ENCODE measurements at regions not wholly inside any gene's neighbourhood (a gene's known extent, or its start where the extent isn't known, plus 50 kb on each side); places are given as distances from the start of the nearest gene placed in this dataset.

DNA sequence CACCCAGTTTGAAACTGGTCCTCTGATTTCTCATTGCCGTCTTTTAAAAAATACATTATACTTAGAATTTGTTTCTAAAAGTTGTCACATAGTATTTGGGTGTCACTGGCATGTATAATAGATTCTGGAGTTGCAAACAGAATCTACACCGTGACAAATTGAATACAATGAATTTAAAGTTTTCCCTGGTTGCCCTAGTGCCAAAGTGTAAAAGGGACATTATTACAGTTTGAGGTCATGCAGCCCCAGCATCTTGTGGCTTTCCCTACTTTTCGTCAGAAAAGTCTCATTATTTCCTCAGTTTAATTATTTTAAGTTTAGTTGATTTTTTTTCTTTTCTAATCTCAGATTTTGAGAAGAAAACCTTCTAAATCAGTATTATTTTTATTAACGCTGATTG lies 155.9 kb downstream of the DISP1 start:
- Histone ChIP-seq H2AFZ (ENCODE audit: low read depth, low read length) (no peak overlapping the region), H2BK15ac (ENCODE audit: low read depth, poor library complexity, severe bottlenecking) (no peak overlapping the region), H3K79me1 (replicated peaks; ENCODE audit: low read length, poor library complexity, severe bottlenecking) (no peaks in the 10 kb centered on the region), H3K9ac (ENCODE audit: low read length) (no peak overlapping the region), H2BK5ac (ENCODE audit: low read depth, low read length, poor library complexity, severe bottlenecking) (no peak overlapping the region), H3K4me2 (ENCODE audit: low read length, poor library complexity, severe bottlenecking) (no peak overlapping the region), H3K18ac (ENCODE audit: low read depth in 1 of 2, low read length in 2 of 2) (no peak overlapping the region), H3K4me3 (ENCODE audit: insufficient read depth in 1 of 2, low read depth in 1 of 2, low read length in 2 of 2) (no peak overlapping the region), H3K4ac (ENCODE audit: low read depth in 1 of 2, low read length in 2 of 2) (no peak overlapping the region), H3K27ac (ENCODE audit: low read length, poor library complexity, severe bottlenecking) (no peak overlapping the region), H3K4me1 (ENCODE audit: control insufficient read depth, insufficient read depth, low read depth, low read length) (peaks cover 3% of the 10 kb centered on the region), H4K8ac (ENCODE audit: low read length) (no peak overlapping the region), H2AK5ac (ENCODE audit: low read length, severe bottlenecking) (no peak overlapping the region), H2BK120ac (ENCODE audit: low read depth, low read length) (no peak overlapping the region), H3K27me3 (ENCODE audit: control insufficient read depth in 1 of 2, insufficient read depth in 1 of 2, low read length in 2 of 2) (no peaks in the 10 kb centered on the region), H3K9me3 (ENCODE audit: control insufficient read depth, low read length) (no peaks in the 10 kb centered on the region), H4K91ac (ENCODE audit: low read length) (no peak overlapping the region), H3K23ac (ENCODE audit: low read length in 2 of 2) (no peak overlapping the region), H3K36me3 (ENCODE audit: control insufficient read depth in 1 of 2, insufficient read depth in 2 of 2, low read depth in 1 of 2, low read length in 2 of 2) (no peaks in the 10 kb centered on the region), H2BK12ac (ENCODE audit: low read length in 2 of 2) (no peak overlapping the region), H3K14ac (ENCODE audit: low read length in 2 of 2) (no peak overlapping the region)
- DNase-seq: no peak
- 95% methylated on average over 1 of the region's 4 CpGs for WGBS

DNA sequence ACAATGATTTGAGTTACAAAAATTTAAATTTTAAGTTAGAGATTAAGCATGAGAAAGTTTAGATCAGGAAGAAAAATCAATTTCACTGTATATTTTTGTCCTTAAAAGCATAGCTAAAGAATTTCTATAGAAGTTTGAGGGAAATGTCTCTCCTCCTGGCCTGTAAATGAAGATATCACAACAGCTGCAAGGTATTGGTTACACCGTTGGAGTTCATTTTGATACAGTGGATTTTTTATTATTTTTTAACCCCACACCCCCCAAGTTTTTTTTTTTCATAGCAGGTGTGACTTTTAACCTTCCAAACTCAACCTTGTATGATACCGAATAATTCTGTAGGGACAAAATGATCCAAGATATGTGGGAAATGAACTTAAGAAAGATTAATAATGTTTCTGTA lies 156.3 kb downstream of the DISP1 start:
- DNase-seq: no peak
- Histone ChIP-seq H3K27me3 (ENCODE audit: control insufficient read depth in 1 of 2, insufficient read depth in 1 of 2, low read length in 2 of 2) (no peaks in the 10 kb centered on the region), H4K8ac (ENCODE audit: low read length) (no peak overlapping the region), H2AFZ (ENCODE audit: low read depth, low read length) (no peak overlapping the region), H3K18ac (ENCODE audit: low read depth in 1 of 2, low read length in 2 of 2) (no peak overlapping the region), H2AK5ac (ENCODE audit: low read length, severe bottlenecking) (no peak overlapping the region), H2BK15ac (ENCODE audit: low read depth, poor library complexity, severe bottlenecking) (no peak overlapping the region), H3K4me2 (ENCODE audit: low read length, poor library complexity, severe bottlenecking) (no peak overlapping the region), H3K36me3 (ENCODE audit: control insufficient read depth in 1 of 2, insufficient read depth in 2 of 2, low read depth in 1 of 2, low read length in 2 of 2) (no peaks in the 10 kb centered on the region), H3K4ac (ENCODE audit: low read depth in 1 of 2, low read length in 2 of 2) (no peak overlapping the region), H3K9me3 (ENCODE audit: control insufficient read depth, low read length) (no peaks in the 10 kb centered on the region), H3K23ac (ENCODE audit: low read length in 2 of 2) (no peak overlapping the region), H3K27ac (ENCODE audit: low read length, poor library complexity, severe bottlenecking) (no peak overlapping the region), H2BK5ac (ENCODE audit: low read depth, low read length, poor library complexity, severe bottlenecking) (no peak overlapping the region), H3K79me1 (replicated peaks; ENCODE audit: low read length, poor library complexity, severe bottlenecking) (no peaks in the 10 kb centered on the region), H3K4me3 (ENCODE audit: insufficient read depth in 1 of 2, low read depth in 1 of 2, low read length in 2 of 2) (no peak overlapping the region), H3K14ac (ENCODE audit: low read length in 2 of 2) (no peak overlapping the region), H2BK120ac (ENCODE audit: low read depth, low read length) (no peak overlapping the region), H4K91ac (ENCODE audit: low read length) (no peak overlapping the region), H3K4me1 (ENCODE audit: control insufficient read depth, insufficient read depth, low read depth, low read length) (peaks cover 5% of the 10 kb centered on the region), H2BK12ac (ENCODE audit: low read length in 2 of 2) (no peak overlapping the region), H3K9ac (ENCODE audit: low read length) (no peak overlapping the region)
- WGBS: no CpG with 5 or more reads among the region's 2 CpGs

DNA sequence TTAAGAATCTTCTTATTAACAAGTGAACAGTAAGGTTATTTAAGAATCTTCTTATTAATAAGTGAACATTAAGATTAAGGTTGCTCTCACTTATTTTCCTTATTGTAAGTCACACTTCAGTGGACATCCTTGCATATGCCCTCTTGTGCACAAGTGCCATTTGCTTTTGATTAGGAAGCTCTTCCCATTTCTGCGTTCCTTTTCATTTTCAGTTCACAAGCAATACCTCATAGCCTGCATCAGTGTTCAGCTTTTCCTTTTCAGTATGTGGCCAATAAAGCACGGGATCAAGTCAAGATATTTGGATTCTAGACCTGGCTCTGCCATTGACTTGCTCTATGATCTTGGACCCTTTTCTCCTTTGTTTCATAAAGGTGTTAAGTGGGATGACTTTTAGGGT lies 158.7 kb downstream of the DISP1 start:
- H3K4ac ChIP-seq (ENCODE audit: low read depth in 1 of 2, low read length in 2 of 2): no peak overlapping the region
- no peaks in the 10 kb centered on the region for H3K9me3 ChIP-seq (ENCODE audit: control insufficient read depth, low read length)
- H3K36me3 ChIP-seq (ENCODE audit: control insufficient read depth in 1 of 2, insufficient read depth in 2 of 2, low read depth in 1 of 2, low read length in 2 of 2): no peaks in the 10 kb centered on the region

DNA sequence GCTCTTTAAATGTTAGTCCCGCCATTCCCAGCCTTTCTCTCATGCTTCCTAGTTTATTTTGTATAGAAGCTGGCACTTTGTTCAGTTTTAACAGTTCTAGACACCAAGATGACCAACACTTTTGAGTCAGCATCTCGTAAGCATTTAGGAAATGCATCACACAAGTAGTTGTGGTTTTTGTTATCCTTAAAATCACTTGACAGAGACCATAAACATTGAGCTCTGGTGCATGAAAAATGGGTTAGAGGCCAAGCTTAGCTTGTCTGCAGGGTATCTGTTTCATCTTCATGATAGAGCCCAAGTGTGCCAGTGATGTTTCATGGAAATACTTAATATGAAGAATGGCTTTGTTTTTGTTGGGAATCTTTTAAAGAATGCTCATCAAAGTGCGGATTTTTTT lies 159.7 kb downstream of the DISP1 start:
- no peak overlapping the region for H2BK5ac ChIP-seq (ENCODE audit: low read depth, low read length, poor library complexity, severe bottlenecking)
- H2AFZ ChIP-seq (ENCODE audit: low read depth, low read length): no peak overlapping the region
- H3K27ac ChIP-seq (ENCODE audit: low read length, poor library complexity, severe bottlenecking): no peak overlapping the region
- H2AK5ac ChIP-seq (ENCODE audit: low read length, severe bottlenecking): no peak overlapping the region
- peaks cover 7% of the 10 kb centered on the region for H3K4me1 ChIP-seq (ENCODE audit: control insufficient read depth, insufficient read depth, low read depth, low read length)
- WGBS: 0% methylated on average over 1 of the region's 3 CpGs
- no peaks in the 10 kb centered on the region for H3K9me3 ChIP-seq (ENCODE audit: control insufficient read depth, low read length)
- no peak overlapping the region for H2BK12ac ChIP-seq (ENCODE audit: low read length in 2 of 2)
- H3K9ac ChIP-seq (ENCODE audit: low read length): no peak overlapping the region
- no peak overlapping the region for H3K4ac ChIP-seq (ENCODE audit: low read depth in 1 of 2, low read length in 2 of 2)
- H3K79me1 ChIP-seq (replicated peaks; ENCODE audit: low read length, poor library complexity, severe bottlenecking): peaks cover under 1% of the 10 kb centered on the region
- no peak overlapping the region for H4K91ac ChIP-seq (ENCODE audit: low read length)
- H3K23ac ChIP-seq (ENCODE audit: low read length in 2 of 2): no peak overlapping the region
- no peak overlapping the region for H3K4me2 ChIP-seq (ENCODE audit: low read length, poor library complexity, severe bottlenecking)
- H3K18ac ChIP-seq (ENCODE audit: low read depth in 1 of 2, low read length in 2 of 2): no peak overlapping the region
- H3K4me3 ChIP-seq (ENCODE audit: insufficient read depth in 1 of 2, low read depth in 1 of 2, low read length in 2 of 2): no peak overlapping the region
- DNase-seq: peak; percentile 94
- no peak overlapping the region for H2BK15ac ChIP-seq (ENCODE audit: low read depth, poor library complexity, severe bottlenecking)
- H3K27me3 ChIP-seq (ENCODE audit: control insufficient read depth in 1 of 2, insufficient read depth in 1 of 2, low read length in 2 of 2): no peaks in the 10 kb centered on the region
- H4K8ac ChIP-seq (ENCODE audit: low read length): no peak overlapping the region
- H3K36me3 ChIP-seq (ENCODE audit: control insufficient read depth in 1 of 2, insufficient read depth in 2 of 2, low read depth in 1 of 2, low read length in 2 of 2): no peaks in the 10 kb centered on the region
- no peak overlapping the region for H3K14ac ChIP-seq (ENCODE audit: low read length in 2 of 2)
- no peak overlapping the region for H2BK120ac ChIP-seq (ENCODE audit: low read depth, low read length)

More for the DNA sequence above, 158.7 kb downstream of the DISP1 start:
- no peak overlapping the region for H3K23ac ChIP-seq (ENCODE audit: low read length in 2 of 2)
- no peak overlapping the region for H3K4me2 ChIP-seq (ENCODE audit: low read length, poor library complexity, severe bottlenecking)
- no peak overlapping the region for H3K18ac ChIP-seq (ENCODE audit: low read depth in 1 of 2, low read length in 2 of 2)
- H3K14ac ChIP-seq (ENCODE audit: low read length in 2 of 2): no peak overlapping the region
- no peak overlapping the region for H3K9ac ChIP-seq (ENCODE audit: low read length)
- no peak overlapping the region for H2AFZ ChIP-seq (ENCODE audit: low read depth, low read length)
- H3K27me3 ChIP-seq (ENCODE audit: control insufficient read depth in 1 of 2, insufficient read depth in 1 of 2, low read length in 2 of 2): no peaks in the 10 kb centered on the region
- H2BK5ac ChIP-seq (ENCODE audit: low read depth, low read length, poor library complexity, severe bottlenecking): no peak overlapping the region
- no peak overlapping the region for H2BK15ac ChIP-seq (ENCODE audit: low read depth, poor library complexity, severe bottlenecking)
- H3K79me1 ChIP-seq (replicated peaks; ENCODE audit: low read length, poor library complexity, severe bottlenecking): no peaks in the 10 kb centered on the region
- no peak overlapping the region for H4K91ac ChIP-seq (ENCODE audit: low read length)
- no peak for DNase-seq
- H4K8ac ChIP-seq (ENCODE audit: low read length): no peak overlapping the region
- no peak overlapping the region for H2BK12ac ChIP-seq (ENCODE audit: low read length in 2 of 2)
- no peak overlapping the region for H3K4me3 ChIP-seq (ENCODE audit: insufficient read depth in 1 of 2, low read depth in 1 of 2, low read length in 2 of 2)
- WGBS: 100% methylated on average over 2 of the region's 2 CpGs
- no peak overlapping the region for H3K27ac ChIP-seq (ENCODE audit: low read length, poor library complexity, severe bottlenecking)
- H2AK5ac ChIP-seq (ENCODE audit: low read length, severe bottlenecking): no peak overlapping the region
- H2BK120ac ChIP-seq (ENCODE audit: low read depth, low read length): no peak overlapping the region
- peaks cover 7% of the 10 kb centered on the region for H3K4me1 ChIP-seq (ENCODE audit: control insufficient read depth, insufficient read depth, low read depth, low read length)

Measured in mesenchymal stem cell (in vitro differentiated cells and primary cell).